HUDEP-2 (cell line): ENCODE measurements at regions not wholly inside any gene's neighbourhood (a gene's known extent, or its start where the extent isn't known, plus 50 kb on each side); places are given as distances from the start of the nearest gene placed in this dataset.
A peak's percentile ranks its signal among the peaks of the same experiment; 100 is the strongest.

Experiments used
- DNase-seq, 76 experiments: peaks; one replicate each; lab custom pipeline; 2025; ENCODE audit not compliant: unreplicated experiment in 76 of 76; lab: John Stamatoyannopoulos, UW

DNA sequence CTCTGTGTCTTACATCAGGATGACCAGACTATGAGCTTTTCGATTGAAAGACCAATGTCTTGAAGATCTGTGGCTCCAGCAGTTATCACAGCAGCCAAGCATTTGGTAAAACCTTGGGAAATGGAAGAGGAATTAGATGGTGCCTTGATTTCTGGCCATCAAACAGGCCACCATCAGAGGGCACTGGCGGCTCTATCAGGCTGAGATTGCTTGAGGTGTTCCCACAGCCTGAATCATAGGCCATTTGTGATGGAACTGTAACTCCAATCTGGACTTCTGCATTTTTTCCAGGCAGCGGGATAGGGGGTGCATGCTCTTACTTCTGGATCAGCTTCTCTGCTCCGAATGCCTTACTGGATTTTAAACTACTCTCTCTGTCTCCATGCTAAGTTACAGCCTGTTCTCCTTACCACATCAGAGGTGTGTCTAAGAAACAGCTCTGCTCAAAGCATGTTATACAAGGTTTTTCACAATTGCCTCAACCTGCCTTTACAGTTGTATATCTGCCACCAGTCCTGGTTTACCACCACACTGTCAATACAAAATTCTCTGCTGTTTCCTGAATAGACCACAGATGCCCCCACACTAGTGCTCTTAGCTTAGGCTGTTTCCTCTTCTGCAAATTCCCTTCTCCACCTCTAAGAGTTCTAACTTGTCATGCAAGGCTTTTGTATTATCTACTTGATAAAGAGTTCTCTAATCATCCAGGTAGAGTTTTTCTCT, 180.9 kb downstream of the PTGER3 start:
- DNase-seq, result no peak

DNA sequence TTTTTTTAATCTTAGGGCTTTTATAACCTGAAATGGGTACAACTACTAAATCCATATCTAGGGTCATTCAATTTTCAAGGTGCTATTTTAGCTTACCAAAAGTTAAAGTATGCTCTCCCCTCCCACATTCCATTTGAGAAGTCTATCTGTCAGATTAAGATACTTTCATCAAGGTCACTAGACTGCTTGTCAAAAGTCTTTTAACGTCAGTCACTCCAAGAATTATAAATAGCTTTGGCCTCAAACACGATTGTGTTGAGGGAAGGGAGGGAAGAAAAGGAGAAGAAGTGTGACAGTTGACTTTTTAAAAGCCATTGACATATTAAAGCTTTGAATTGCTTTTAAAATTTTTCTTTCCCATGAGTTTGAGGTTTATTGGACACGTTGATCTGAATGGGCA, 175.8 kb downstream of the PTGER3 start:
- no peak for DNase-seq

DNA sequence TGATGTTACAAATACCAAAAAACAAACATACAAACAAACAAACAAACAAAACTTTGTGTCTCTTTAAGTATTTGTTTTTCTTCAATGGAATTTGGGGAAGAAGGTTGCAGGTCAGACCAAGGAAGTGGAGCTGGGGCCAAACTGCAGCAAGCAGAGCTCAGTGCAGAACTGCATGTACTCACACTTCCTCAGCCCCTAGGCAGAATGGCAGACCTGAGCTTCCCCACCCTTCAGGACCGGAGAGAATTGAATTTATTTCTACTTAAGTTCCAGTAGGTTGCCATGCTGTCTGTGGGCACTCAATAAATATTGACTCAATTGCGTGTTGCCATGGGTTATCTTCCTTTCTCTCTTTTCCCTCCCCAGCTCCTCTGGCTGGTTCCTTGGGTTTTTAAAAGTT, 173.6 kb downstream of the PTGER3 start:
- DNase-seq, result no peak

DNA sequence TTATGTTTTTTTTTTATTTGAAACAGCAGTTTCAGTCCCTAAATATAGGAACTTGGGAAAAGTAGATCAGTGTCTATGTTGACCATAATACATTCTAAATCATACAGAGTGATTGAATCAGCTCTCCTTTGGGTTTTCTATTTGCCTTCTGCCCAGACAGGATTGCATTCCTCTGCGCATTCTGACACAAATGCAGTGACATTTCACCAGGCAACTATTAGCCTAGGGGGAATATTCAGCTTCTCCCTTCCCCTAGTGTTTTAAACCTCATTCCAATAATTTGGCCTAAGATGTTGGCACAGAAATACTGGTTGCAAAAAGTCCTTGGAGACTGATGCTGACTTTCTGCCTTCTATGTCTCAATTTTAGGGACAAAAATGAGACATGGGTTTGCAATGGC, 172.8 kb downstream of the PTGER3 start:
- DNase-seq, result no peak

DNA sequence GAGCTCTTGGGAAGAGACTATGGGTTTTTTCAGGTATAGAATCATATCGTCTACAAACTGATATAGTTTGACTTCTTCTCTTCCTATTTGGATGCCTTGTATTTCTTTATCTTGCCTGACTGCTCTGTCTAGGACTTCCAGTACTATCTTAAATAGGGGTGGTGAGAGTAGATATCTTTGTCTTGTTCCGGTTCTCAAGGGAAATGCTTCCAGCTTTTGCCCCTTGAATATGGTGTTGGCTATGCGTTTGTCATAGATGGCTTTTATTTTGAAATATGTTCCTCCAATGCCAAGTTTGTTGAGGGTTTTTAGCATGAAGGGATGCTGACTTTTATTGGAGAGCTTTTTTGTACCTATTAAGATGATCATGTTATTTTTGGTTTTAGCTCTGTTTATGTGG, 170.3 kb downstream of the PTGER3 start:
- DNase-seq, result peak in 1 of 76 experiments; percentile 4

DNA sequence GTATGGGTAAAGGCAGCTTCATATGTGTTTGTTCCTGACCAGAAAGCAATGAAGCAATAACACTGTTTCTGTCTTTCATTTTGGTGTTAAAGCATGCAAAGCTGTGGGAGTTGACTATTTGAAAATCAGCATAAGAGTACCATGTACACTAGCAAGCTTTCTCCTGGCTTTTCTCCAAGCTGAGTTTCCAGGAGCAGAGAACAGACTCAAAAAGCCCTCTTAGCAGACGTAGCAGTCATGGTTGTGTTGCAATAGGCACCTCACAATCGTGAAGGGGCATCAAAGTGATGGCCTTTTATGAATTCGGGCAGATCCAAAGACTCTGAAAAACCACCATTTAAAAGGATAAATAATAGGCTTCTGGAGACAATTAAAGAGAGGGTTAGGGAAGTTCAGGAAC, 159.7 kb downstream of the PTGER3 start:
- DNase-seq, result no peak

DNA sequence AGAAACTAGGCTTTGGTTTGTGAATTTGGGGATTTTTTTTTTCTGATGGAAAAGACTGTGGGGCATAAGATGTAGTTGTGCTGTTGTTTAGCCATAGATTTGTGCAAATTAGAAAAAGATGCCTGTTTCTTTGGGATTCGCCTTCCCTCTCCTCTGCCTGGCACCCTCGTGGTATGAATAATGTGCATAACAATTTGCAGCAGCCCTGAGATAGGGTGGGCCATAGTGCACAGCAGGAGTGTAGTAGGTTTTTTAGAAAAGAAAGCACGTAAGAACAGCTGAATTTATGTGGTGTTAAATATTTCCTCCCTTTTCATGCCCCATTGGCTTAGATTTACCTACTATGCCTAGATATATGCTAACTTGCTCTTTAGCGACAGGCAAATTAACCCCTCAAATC, 158.9 kb downstream of the PTGER3 start:
- no peak for DNase-seq

DNA sequence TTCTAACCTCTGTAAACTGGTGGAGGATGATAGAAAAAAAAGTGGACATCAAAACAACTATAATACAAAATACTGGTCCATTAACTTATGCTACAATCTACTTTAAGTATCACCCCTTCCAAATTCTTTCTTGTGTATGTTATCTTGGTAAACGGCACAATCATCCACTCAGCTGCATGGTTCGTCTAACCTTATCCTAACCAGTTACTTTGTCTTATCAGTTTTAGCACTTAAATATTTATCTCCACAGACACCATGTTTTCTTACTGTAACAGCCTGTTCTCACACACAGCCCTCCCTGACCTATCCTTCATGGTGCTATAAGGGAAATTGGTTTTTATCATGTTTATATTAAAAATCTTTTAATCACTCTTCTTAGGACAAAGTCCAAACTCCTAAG, 157.2 kb downstream of the PTGER3 start:
- peak in 24 of 76 experiments; percentile 8 to 58 (median 28) for DNase-seq

DNA sequence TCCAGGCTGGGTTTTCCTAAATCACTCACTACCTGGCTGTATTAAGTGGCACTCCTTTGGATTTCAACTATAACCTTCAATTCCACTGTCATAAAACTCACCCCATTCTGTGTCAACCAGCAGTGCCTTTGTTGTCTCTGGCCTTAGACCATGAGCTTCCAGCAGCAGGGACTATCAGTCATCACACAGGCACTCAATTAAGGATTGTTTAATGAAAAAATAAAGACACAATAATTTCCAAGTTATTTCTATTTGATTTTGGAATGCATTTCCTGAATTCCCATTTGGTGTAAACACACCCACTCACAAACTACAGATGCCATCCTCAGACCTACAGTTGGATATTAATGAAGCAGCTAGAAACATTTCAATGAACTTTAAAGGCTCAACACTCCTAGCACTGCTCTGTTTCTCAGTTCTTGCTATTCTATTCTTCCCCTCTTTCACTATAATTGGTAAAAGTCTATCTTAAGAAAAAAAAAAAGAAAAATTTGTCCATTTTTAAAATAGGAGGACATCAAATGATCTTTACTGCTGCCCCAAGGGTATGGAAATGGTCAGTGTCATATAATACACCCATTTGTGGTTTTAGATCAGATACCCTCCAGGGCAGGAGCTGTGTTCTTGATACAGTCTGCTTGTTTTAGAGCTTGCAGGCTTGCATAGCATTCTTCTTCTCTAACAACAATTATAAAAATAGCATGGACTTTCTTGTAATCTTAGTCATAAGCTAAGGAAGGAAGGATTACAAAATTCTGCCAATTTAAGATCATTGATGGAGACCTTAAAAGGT, 156.4 kb downstream of the PTGER3 start:
- DNase-seq, result peak in 18 of 76 experiments; percentile 6 to 48 (median 14)

DNA sequence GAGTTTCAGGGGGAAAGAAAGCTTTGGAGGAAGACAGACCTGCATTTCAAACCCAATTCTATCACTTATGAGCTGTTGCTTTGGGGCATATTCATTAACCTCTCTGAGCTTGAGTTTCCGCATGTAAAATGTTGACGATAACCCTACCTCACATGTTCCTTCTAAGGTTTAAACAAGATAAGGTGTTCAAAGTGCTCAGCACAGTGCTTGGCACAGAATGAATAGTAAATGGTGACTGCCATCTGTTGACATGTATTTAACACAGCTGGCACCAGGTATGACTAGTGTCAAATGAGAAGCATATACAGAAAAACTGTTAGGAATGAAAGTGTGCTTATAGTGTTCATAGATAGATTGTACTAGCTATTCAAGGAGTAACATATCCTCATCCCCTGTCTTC, 155.5 kb downstream of the PTGER3 start:
- DNase-seq, result peak in 3 of 76 experiments; percentile 4 to 11 (median 9)

DNA sequence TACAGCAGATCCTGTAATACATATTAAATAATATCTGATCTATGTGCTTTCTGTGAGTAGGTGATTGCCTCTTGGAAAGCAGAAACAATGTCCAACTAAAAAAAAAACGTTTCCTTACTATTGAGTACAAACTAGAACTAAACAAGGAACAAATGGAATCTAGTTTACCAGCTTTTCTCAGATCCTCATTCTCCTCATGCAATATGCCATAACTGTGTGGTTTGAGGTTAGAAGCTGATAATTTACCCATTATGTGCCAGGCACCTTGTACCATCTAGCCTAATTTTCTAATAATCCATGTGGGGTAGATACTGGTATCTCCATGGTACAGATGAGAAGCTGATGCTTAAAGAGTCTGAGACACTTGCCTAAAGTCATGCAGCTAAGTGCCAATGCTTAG, 154.7 kb downstream of the PTGER3 start:
- DNase-seq, result no peak

DNA sequence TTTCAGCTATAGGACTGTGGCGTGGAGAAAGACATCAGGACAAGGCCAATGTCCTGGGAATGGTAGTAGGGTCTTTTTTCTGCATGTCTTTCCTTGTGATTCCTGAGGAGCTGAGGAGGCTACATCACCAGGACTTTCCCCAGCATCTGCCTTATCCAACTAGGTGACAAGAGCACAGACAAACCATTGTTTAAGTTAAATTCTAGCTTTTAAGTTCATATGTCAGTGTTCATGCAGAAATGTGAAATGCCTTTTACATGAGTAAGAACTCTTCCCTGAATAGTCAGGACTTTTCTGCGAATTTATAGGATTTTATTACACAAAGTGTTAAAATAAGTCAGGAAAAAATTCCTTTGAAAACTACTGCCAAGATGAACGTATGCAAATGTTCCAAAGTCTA, 154.2 kb downstream of the PTGER3 start:
- DNase-seq, result no peak

DNA sequence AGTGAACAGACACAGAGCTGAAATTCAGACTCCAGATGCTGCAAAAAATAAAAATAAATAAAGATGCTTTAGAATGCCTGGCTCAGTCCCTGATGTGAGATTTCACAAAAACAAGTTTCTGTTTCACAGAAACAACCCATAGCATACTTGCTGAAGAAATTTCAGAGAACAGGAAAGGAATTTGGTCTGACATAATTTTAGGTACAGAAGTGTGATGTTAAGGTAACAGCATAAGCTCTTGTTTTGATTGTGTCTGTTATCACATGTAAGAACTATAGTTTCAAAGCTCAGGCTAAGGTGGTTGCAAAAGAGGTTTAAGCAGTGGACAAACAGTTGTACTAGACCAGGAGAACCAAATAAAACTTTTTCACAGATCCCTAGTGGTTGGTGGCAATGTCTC, 152.1 kb downstream of the PTGER3 start:
- DNase-seq, result no peak

DNA sequence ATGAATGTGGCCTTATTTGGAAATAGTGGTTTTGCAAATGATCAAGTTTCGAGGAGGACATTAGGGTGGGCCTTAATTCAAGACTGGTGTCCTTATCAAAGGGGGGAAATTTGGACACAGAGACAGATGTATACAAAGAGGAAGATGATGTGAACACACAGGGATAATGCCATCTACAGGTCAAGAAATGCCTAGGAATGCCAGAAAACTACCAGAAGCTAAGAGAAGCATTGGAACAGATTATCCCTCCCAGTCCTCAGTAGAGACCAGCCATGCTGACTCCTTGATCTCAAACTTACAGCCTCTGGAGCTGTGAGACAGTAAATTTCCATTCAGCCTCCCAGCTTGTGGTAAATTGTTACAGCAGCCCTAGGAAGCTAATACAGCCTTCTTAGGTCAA, 151.4 kb downstream of the PTGER3 start:
- DNase-seq, result peak in 2 of 76 experiments; percentile 13 to 15

DNA sequence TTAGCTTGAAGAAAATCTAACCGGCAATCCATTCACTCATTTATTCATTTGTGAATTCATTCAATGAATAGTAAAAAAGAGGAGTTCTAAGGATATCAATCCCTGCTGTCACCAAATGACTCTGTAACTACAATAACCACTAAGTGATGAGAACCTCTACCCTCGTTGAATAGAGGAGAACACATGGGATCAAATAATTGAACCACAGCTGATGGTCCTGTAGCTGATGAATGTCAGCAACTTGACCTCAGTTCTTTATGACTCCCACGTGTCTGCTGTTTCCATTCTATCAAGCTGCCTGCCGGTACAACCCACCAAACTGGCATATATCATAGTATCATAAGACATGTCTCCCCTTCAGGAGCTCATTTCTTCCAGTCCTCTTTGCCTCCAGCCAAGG, 150.3 kb downstream of the PTGER3 start:
- no peak for DNase-seq

DNA sequence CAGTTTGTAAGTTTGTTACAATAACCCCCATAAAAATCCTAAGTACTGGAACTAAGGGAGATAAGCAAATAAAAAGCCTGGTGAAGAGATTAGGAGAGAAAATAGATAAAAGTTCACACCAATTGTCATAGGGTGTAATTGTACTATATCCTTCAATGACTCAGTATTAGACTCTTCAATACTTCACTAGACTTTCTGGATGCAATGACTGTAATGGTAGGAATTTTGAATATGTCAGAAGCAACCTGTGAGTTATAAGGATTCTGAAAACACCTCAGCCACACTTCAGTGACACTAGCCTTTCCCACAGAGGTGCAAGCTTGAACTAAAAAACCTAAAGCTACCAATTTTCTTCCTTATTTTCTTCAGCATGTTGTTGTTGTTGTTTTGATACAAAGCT, 147.9 kb downstream of the PTGER3 start:
- DNase-seq, result no peak

DNA sequence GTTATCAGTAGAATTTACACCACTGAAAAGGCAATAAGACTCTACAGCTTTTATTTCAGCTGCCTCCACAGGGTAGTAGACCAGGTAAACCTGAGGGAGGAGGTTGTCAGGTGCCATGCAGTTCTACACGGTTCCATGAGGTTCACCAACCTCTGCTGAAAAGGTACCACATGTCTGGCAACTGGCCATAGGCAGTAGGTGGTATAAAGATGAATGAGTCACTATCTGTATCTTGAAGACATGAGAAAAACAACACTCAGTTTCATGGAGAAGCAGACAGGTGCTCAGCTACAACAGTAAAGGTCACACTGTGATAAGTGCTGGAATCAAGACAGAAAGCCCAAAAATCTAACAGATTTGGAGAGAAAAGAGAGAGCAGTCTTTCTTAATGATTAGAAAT, 145.4 kb downstream of the PTGER3 start:
- peak in 1 of 76 experiments; percentile 1 for DNase-seq

DNA sequence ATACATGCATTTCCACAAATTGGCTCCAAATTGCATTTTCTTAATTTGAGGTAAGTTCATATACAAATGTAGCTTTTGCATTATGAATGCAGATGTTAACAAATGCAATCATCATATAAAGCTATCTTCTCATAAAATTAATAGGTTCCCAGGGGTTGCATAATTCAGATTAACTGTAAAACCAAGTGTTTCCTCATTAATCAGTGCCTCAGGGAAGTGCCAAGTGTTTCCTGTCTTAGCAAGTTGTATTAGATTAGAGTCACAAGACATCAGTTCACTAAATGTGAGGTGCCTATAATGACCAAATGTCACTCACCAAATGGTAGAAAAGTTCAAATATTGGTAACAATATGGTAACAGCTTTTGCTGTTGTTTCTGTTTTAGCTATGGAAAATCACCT, 140.8 kb downstream of the PTGER3 start:
- DNase-seq, result no peak

DNA sequence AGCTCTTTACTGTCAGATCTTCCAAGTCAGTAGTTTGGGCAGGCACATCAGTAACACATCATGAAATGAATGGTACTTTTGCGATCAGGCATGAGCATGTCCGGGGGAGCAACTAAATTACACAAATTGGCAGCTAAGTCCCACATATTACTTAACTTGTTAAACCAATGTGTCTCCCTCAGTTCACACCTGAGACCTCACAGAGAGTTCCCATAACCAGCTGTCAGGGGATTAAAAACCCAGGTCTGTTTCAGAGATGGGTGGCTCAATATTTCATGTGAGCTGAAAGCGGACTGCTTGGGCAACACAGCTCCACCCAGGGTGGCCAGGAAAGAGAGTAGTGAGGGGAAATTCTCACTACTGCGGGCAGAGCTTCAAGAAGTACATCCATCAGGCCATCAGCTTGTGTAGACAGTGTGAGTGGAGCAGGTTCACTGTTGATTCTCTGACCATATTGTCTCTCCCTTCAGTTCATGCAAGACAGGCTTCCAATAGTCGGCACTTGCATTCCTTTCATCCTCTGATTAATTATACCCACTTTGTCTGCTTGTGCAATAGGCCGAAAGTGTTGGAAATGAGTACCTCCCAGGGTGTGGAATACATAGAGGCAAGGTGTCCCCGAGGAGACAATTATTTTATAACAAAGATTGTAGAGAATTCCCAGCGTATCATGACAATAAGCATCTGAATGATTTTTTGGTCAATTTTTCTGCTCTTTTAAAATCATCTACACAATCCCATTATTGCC, 139.9 kb downstream of the PTGER3 start:
- DNase-seq, result no peak

DNA sequence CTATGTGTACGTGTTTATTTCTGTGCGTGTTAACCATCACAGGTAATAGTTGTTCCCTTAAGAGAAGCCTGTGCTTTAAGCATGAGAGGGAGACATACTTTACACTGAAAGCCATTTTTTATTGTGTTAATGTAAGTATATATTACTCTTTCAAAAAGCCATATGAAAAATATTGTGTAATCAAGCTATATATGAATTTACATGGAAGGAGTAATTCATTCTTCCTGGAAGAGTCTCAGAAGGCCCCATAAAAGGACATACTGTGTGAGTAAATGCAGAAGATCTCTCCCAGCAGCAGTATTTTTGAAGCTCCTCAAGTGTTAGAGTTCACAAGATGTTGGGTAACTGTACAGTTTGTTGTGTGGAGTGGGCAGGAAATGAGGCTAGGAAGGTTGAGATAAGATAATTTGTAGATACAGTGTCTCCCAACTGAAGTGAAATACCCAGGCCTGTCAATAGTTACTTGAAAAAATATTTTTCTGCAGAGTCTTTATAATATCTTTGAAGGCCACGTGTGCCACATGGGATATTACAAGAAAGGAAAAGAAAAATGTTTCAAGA, 138.3 kb downstream of the PTGER3 start:
- peak in 14 of 76 experiments; percentile 6 to 54 (median 24) for DNase-seq

DNA sequence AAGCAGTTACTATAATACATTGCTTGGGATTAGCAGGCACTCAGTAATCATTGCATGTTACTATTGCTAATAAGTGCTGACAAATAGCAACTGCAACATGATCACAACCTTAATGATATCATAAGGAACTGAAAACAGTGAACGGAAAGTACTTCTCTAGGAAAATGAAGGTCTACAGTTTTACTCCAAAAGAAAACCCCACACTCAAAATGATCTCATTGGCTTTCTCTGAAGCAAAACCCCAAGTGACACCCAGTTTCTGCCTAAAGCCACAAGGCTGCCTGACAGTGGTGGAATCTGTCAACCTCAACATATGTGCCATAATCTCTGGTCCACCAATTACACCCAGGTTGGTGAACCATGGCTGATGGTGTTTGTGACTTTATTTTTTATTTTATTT, 137.6 kb downstream of the PTGER3 start:
- DNase-seq, result no peak
